Vagina (tissue), 2 donors: ENCODE measurements at regions not wholly inside any gene's neighbourhood (a gene's known extent, or its start where the extent isn't known, plus 50 kb on each side); places are given as distances from the start of the nearest gene placed in this dataset.

Experiments used
- POLR2A ChIP-seq, 2 donors: fragments of 450-650 bp; IDR thresholded peaks; one replicate each; pipeline ENCODE4 v1.6.1; 2017; ENCODE audit warnings: antibody characterized with exemption in 2 of 2, mild to moderate bottlenecking in 2 of 2, moderate library complexity in 2 of 2
- POLR2AphosphoS5 ChIP-seq, 2 donors: sonication (generic); formaldehyde crosslinking; IDR thresholded peaks; one replicate each; pipeline ENCODE4 v1.9.0; 2017; ENCODE audit warnings: antibody characterized with exemption in 2 of 2, mild to moderate bottlenecking in 2 of 2, low read depth in 1 of 2; ENCODE audit not compliant: insufficient read depth in 1 of 2
- TF ChIP-seq, protein P1 (sequence below), 3 experiments: fragments of 450-650 bp in 2 of 3; fragments of 200-600 bp in 1 of 3; sonication (generic) in 1 of 3; IDR thresholded peaks; one replicate each; pipeline ENCODE4 v1.5.1; 2017 to 2019; ENCODE audit warnings: antibody characterized with exemption in 3 of 3, mild to moderate bottlenecking in 2 of 3, moderate library complexity in 2 of 3

GRCh38 chr7:125195156-125195555 is 265.5 kb upstream of the POT1 start:
- TF ChIP-seq POLR2A (IDR thresholded peaks at IDR 0.05), result no peak
- TF ChIP-seq, protein P1, sequence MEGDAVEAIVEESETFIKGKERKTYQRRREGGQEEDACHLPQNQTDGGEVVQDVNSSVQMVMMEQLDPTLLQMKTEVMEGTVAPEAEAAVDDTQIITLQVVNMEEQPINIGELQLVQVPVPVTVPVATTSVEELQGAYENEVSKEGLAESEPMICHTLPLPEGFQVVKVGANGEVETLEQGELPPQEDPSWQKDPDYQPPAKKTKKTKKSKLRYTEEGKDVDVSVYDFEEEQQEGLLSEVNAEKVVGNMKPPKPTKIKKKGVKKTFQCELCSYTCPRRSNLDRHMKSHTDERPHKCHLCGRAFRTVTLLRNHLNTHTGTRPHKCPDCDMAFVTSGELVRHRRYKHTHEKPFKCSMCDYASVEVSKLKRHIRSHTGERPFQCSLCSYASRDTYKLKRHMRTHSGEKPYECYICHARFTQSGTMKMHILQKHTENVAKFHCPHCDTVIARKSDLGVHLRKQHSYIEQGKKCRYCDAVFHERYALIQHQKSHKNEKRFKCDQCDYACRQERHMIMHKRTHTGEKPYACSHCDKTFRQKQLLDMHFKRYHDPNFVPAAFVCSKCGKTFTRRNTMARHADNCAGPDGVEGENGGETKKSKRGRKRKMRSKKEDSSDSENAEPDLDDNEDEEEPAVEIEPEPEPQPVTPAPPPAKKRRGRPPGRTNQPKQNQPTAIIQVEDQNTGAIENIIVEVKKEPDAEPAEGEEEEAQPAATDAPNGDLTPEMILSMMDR (IDR thresholded peaks at IDR 0.05), result no peak
- TF ChIP-seq POLR2AphosphoS5 (IDR thresholded peaks at IDR 0.05; ENCODE audit: insufficient read depth in 1 of 2, low read depth in 1 of 2), result no peak
